MM.1S (cell line): ENCODE measurements at regions not wholly inside any gene's neighbourhood (a gene's known extent, or its start where the extent isn't known, plus 50 kb on each side); places are given as distances from the start of the nearest gene placed in this dataset.

ENCODE experiments used
- CTCF ChIP-seq: fragments of 300-600 bp; sonication (generic); IDR thresholded peaks from 2 replicates; pipeline ENCODE4 v1.5.1; 2016; ENCODE audit warnings: antibody characterized with exemption, low read length, mixed read lengths
- EZH2 ChIP-seq: fragments of 300-600 bp; sonication (generic); optimal IDR thresholded peaks from 2 replicates; pipeline ENCODE3; 2017; ENCODE audit warnings: low read depth, mild to moderate bottlenecking, antibody characterized with exemption, low read length, mixed read lengths

GRCh38 chr5:56607551-56607950, 207.8 kb upstream of the MAP3K1 start:
- TF ChIP-seq CTCF = no peak
- TF ChIP-seq EZH2 = no peak
